ENCODE measurements at regions not wholly inside any gene's neighbourhood (a gene's known extent, or its start where the extent isn't known, plus 50 kb on each side); places are given as distances from the start of the nearest gene placed in this dataset.
A peak's percentile ranks its signal among the peaks of the same experiment; 100 is the strongest.

GRCh38 chr10:123581656-123582055 lies 84.5 kb upstream of the GPR26 start:
- DNase-seq = no peak

DNA sequence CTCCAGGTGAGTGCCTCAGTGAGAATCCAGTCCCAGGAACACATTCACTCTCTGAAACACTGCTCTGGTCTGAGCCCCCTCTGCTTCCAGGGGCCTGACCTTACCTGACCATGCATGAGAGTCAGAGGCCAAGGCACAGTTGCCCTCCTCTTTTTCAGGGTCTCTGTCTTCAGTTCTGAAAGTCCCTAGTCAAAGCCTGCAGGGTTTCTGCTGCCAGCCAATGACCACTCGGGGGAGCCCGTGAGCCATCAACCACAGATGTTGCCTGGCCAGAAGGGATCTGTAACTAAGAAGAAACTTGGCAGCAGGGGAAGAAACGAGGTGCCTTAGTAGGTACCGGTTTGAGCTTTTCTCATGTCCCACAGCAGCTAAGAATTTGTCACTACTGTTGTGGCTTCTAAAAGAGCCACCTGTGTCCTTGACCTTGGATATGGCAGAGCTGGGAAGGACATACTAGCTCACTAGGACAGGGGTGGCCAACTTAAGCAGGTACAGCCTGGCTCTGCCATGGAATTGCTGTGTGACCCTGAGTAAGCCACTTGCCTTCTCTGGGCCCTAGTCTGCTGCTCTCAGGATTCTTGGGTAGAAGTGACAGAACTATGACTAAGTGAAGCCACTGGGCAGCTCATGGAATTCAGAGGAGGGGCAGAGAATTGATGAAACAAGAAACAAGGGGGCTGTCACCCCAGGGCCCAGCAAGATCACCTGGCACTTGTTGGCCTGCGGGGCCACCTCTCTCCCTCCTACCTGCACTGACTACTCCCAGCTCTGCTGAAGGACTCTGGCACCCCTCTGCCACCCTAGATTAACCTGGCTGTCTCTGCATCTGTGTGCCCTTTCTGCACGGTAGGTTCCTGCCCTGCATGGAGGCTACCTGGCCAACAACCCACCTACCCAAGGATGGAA lies 83.8 kb upstream of the GPR26 start:
- DNase-seq = peak; percentile 43 to 85

GRCh38 chr10:123583639-123584418 lies 82.3 kb upstream of the GPR26 start:
- DNase-seq = peak; percentile 59 to 76

DNA sequence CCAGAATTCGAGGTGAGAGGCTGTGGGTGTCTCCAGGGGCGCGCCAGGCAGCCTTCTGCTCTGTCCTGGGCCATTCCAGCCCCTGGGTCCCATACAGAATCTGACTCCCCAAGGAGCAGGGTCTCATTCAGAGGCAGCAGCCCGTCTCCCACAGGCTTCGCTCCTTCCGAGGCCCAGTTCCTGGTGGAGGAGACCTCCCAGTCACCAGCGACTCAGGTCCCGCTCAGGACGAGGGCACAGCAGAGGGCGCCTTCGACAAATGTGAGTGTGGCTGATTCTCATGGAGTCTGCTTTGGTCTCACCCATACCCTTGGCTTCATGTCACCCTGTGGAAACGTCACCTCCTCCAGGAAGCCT lies 81.8 kb upstream of the GPR26 start:
- DNase-seq = no peak

DNA sequence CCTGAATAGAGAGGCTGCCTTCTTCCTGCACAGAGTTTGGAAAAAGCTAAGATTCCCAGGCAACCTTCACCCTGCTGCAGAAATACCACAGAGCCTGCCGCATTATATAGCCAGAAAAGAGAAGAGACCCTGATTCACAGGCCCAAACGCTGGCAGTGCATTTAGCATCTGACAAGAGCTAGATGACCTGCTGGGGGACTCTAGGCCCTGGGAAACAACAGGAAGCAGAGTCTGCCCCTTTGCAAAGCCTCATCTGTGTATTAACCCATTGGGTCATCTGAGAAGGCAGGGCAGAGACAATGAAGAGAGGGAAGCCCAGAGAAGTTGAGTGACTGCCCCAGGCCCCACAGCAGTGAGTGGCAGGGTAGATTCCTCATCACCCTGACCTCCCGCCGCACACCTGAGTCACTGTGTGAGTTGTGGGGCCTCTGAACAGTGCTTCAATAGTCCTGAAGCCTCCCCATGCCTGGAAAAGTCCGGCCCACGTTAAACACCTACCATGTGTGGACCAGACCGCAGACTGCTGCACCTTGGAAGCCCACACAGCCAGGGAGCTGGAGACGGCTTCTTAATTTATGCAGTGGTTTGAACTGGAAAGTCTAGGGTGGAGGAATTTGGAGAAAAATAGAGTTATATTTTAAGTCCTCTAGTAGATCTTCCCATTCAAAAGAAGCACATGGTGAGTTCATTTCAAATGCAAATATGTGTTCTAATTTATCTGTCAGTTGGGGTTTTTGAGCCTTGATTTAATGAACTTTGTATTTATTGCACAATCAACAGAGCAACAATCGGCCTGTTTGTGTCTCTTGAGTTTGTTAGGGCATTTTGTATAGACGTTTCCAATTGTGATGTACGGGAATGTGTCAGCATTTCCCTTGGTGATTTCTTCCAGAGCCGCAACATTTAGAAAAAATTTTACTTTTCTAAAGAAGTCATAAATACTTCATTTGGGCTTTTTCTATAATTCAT lies 80.4 kb upstream of the GPR26 start:
- no peak for DNase-seq

GRCh38 chr10:123587110-123587509 lies 79.0 kb upstream of the GPR26 start:
- DNase-seq = no peak

DNA sequence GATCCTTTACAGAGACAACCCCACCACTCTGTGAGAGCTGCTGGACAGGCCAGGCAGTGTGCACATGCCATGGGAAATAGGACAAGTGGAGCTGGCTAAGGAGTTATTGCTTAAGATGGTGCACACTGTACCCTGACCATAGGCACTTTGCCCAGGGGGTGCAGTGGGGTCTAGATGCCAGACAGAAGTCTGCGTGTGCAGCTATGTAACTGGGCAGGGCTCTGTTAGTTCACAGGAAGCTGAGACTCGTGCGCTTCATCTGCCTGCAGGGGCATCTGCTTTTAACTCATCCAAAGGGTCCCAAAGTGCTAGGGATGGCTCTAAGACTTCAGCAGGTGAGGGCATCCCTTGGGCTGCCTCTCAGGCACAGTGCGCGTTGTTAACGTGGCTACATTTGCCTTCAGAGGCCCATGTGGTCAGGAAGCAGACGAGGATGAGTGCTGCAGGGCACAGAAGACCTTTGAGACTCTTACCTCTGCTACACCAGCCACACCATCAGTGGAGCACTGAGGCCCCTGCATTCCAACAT lies 77.7 kb upstream of the GPR26 start:
- DNase-seq = no peak

- DNase-seq = no peak
Observed at GRCh38 chr10:123595661-123596060, 70.5 kb upstream of the GPR26 start.

- DNase-seq = no peak
Observed at GRCh38 chr10:123597676-123598075, 68.5 kb upstream of the GPR26 start.

GRCh38 chr10:123599366-123599849 lies 66.7 kb upstream of the GPR26 start:
- no peak for DNase-seq

DNA sequence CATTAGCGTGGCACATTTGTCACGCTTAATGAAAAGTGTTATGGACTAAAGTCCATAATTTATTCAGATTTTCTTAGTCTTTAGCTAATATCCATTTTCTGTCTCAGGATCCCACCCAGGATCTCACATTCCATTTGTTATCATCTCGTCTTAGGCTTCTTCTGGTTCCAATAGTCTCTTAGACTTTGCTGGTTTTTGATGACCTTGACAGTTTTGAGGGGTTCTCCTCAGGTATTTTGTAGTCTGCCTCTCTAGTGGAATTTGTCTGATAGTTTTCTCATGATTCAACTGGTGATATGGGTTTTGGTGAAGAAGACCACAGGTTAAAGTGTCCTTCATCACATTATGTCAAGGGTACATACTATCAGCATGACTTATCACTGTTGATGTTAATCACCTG lies 66.0 kb upstream of the GPR26 start:
- DNase-seq = no peak

DNA sequence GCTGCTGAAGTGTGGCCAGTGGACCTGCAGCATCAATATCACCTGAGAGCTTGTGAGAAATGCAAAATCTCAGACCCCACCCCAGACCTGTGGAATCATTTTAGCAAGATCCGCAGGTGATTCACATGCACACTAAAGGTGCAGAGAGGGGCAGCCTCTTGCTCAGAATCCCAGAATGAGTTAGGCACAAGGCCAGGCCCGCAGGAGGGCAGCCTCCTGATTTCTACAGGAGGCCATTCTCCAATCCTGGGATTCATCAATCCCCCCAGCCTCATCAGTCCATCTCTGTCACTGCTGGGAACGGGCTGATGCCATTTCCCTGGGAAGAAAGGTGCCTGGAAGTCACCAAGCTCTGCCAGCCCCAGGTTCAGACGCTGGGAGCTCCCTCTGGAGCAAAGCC lies 63.0 kb upstream of the GPR26 start:
- no peak for DNase-seq

GRCh38 chr10:123604506-123604905 lies 61.6 kb upstream of the GPR26 start:
- peak in 1 of 2 donors; percentile 33 for DNase-seq

- no peak for DNase-seq
Observed at GRCh38 chr10:123606006-123606405, 60.1 kb upstream of the GPR26 start.

DNA sequence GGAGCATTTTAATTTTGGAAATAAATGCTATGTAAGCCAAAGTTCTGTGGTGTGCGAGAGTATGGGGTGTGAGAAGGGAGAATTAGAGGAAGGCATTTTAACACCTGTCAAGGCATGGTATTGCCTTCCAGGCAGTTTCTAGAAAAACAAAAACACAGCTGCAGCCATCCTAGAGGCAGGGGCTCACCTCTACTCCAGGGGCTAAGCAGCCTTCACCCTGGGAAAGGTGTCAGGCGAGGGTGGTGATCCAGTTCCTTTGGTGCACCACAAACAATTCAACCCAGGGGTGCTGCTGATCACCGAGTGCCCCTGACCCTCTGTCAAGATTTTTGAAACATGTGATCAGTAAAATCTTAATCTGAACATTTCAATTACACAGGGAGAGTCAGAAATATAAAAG lies 59.2 kb upstream of the GPR26 start:
- no peak for DNase-seq

- no peak for DNase-seq
Observed at GRCh38 chr10:123607386-123607785, 58.8 kb upstream of the GPR26 start.

- DNase-seq = no peak
Observed at GRCh38 chr10:123608047-123608446, 58.1 kb upstream of the GPR26 start.

GRCh38 chr10:123611243-123611642 lies 54.9 kb upstream of the GPR26 start:
- DNase-seq = no peak

DNA sequence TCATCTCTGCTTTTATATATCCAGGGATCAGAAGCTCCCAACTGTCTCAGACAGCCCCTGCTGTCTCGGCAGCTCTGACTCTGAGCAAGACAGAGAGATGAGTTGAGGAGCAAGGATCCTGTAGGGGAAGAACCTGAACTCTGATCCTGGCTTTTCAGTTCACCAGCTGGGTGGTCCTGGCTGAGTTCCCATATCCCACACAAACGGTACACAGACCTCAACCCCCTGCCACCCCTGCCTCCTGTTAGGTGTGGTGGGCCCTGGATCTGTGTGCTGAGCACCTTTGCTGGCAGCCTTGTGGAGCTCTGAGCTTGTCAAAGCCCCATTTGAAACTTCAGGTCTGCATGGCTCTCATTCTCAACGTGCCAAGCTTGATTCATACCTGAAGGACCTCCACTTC lies 54.3 kb upstream of the GPR26 start:
- DNase-seq = no peak

- DNase-seq = no peak
Observed at GRCh38 chr10:123613346-123613850, 52.8 kb upstream of the GPR26 start.

DNA sequence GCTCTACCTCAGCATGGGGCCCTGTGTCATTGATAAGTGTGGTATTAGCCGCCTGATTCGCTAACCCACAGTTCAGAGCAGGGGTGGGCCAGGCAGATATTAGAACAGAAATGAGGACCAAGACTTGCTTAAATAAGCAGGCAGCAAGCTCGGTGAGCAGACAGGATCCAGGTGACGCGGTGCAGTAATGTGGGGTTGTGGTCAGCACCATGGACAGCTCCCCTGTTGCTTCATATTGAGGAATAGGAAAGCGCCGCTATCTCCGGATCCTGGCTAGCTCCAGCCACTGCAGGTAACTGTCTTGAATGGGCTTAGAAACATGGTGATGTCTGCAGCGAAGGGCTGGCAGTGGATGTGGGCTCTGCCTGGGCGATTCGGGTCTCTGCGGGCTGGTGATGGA lies 51.3 kb upstream of the GPR26 start:
- peak in 1 of 2 donors; percentile 51 for DNase-seq

Measured in inflammatory macrophage treated with lipopolysaccharide for 1 hour (primary cell).